A673 (cell line): ENCODE measurements at regions not wholly inside any gene's neighbourhood (a gene's known extent, or its start where the extent isn't known, plus 50 kb on each side); places are given as distances from the start of the nearest gene placed in this dataset.

Experiments
- EZH2 ChIP-seq: fragments of 200-600 bp; sonication (generic); IDR thresholded peaks from 2 replicates; pipeline ENCODE4 v1.6.1; 2017; ENCODE audit warnings: borderline replicate concordance, low read depth, mild to moderate bottlenecking, mixed read lengths, antibody characterized with exemption, low read length; ENCODE audit not compliant: poor library complexity, severe bottlenecking
- TF ChIP-seq, protein P1 (sequence below): fragments of 300-800, 200-600 bp; sonication (generic); conservative IDR thresholded peaks from 2 replicates; pipeline ENCODE4 v1.5.1; 2017; ENCODE audit warnings: low read depth, mild to moderate bottlenecking, antibody characterized with exemption, low read length, moderate library complexity, mixed read lengths

DNA sequence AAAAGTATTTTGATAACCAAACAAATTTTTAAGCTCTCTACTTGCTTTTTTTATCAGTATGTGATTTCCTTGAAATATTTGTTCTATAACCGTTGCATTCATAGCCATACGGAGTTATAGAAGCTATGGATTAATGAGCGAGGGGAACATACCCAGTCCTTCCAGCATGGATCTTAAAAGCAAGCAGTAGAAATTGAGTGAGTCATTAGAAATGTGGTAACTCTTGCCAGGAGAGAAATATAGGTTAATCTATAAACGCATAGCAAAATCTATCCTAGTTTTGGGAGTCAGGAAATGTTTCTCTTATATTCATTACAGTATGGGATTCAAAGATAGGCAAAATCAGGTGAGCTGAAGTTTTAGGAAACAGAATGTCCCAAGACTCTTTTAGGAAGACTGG is 507.4 kb downstream of the DACH1 start:
- TF ChIP-seq, protein P1, sequence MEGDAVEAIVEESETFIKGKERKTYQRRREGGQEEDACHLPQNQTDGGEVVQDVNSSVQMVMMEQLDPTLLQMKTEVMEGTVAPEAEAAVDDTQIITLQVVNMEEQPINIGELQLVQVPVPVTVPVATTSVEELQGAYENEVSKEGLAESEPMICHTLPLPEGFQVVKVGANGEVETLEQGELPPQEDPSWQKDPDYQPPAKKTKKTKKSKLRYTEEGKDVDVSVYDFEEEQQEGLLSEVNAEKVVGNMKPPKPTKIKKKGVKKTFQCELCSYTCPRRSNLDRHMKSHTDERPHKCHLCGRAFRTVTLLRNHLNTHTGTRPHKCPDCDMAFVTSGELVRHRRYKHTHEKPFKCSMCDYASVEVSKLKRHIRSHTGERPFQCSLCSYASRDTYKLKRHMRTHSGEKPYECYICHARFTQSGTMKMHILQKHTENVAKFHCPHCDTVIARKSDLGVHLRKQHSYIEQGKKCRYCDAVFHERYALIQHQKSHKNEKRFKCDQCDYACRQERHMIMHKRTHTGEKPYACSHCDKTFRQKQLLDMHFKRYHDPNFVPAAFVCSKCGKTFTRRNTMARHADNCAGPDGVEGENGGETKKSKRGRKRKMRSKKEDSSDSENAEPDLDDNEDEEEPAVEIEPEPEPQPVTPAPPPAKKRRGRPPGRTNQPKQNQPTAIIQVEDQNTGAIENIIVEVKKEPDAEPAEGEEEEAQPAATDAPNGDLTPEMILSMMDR = no peak
- TF ChIP-seq EZH2 = no peak
